ENCODE measurements at regions not wholly inside any gene's neighbourhood (a gene's known extent, or its start where the extent isn't known, plus 50 kb on each side); places are given as distances from the start of the nearest gene placed in this dataset.
"Not testable (repeated sequence)": the region's sequence is repeated elsewhere in the genome, so short reads cannot be mapped to it uniquely, and the experiment has no call there.

DNA sequence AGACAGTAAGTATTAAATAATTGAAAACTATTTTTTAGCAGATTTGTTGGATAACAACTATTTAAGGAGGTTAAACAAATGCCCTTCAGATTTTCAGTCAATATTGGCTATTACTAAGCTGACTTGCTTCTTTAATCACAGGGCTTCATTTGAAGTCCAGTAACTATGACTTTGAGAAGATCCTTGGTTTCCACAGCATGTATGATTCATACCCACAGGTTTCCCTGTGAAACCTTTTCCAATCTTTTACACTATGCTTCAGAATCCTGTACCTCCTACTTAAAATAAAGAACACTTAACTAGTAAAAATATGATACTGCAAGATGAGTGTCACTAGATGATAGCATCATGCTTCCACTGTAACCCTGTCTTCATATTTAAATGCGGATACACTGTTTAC lies 211.9 kb downstream of the SPATA31A1 start:
- H3K79me2 ChIP-seq; H3K4me2 ChIP-seq (ENCODE audit: low read length); H3K9ac ChIP-seq; H3K27ac ChIP-seq; H3K4me1 ChIP-seq; H3K36me3 ChIP-seq (ENCODE audit: control insufficient read depth, insufficient read depth, low read length); H3K9me3 ChIP-seq (ENCODE audit: control insufficient read depth, low read length); H2AFZ ChIP-seq; H3K27me3 ChIP-seq (ENCODE audit: control insufficient read depth, insufficient read depth, low read length); H3K4me3 ChIP-seq (ENCODE audit: low read depth, low read length): not testable (repeated sequence)

DNA sequence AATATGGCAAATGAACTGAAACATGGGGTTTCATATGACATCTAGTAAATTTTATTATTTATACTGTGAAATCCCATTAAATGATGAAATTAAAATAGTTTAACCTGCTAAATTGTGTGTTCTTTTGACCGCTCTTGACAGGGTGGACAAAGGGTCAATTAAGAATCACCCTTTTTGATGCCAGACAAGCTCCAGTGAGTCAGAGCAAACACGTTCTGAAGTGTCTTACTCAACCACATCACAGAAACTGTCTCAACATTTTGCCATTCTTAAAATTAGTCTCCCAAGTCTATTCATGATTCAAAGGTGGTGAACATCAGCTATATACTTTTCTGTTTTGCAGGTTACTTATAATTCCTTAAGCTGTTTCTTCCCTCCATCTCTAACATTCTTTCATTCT lies 213.4 kb downstream of the SPATA31A1 start:
- H3K27me3 ChIP-seq (ENCODE audit: control insufficient read depth, insufficient read depth, low read length); H3K79me2 ChIP-seq; H3K36me3 ChIP-seq (ENCODE audit: control insufficient read depth, insufficient read depth, low read length); H3K27ac ChIP-seq; H2AFZ ChIP-seq; H3K4me3 ChIP-seq (ENCODE audit: low read depth, low read length); H3K4me2 ChIP-seq (ENCODE audit: low read length); H3K4me1 ChIP-seq; H3K9me3 ChIP-seq (ENCODE audit: control insufficient read depth, low read length); H3K9ac ChIP-seq: not testable (repeated sequence)

- H3K4me1 ChIP-seq; H3K27me3 ChIP-seq (ENCODE audit: control insufficient read depth, insufficient read depth, low read length); H3K9ac ChIP-seq: not testable (repeated sequence)
Measured at GRCh38 chr9:39573024-39574022, 217.9 kb downstream of the SPATA31A1 start.

DNA sequence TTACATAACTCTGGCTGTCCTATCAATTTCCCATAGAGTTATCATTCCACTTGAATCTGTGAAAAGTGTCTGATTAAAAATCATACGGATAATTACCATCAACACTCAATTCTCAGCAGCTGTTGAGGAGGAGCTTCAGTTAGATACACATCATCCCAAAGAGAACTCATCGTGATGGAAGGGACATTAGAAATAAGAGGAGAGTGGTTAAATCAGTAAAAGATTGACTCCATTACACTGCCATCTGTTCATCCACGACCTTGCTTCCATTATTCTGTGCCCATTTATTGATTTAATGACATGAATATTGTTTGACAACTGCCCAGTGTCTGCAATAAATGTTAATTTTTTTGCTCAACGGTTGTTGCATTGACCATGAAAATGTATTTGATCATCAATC lies 223.5 kb downstream of the SPATA31A1 start:
- not testable (repeated sequence) for H3K27me3 ChIP-seq (ENCODE audit: control insufficient read depth, insufficient read depth, low read length); H3K9me3 ChIP-seq (ENCODE audit: control insufficient read depth, low read length)

More at GRCh38 chr9:39573024-39574022, 217.9 kb downstream of the SPATA31A1 start:
- not testable (repeated sequence) for H3K9me3 ChIP-seq (ENCODE audit: control insufficient read depth, low read length); H2AFZ ChIP-seq; H3K36me3 ChIP-seq (ENCODE audit: control insufficient read depth, insufficient read depth, low read length); H3K4me3 ChIP-seq (ENCODE audit: low read depth, low read length); H3K4me2 ChIP-seq (ENCODE audit: low read length); H3K27ac ChIP-seq; H3K79me2 ChIP-seq

DNA sequence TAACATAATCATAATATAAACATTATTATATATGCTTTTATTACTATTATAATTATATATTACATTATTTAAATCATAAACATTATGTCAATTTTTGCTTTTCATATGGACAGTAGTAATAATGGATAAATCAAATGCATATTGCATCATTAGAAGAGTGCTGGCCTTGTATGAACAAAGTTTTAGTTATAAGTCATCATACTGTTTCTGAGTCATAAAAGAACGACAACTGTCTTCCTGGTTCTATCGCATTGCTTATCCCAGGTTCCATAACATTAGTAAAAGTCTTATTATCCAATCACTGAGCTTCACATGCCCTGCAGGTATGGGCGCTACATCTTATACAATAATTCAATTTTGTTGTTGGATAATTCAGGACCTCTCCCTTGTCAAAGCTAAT lies 225.8 kb downstream of the SPATA31A1 start:
- H3K9ac ChIP-seq; H3K9me3 ChIP-seq (ENCODE audit: control insufficient read depth, low read length); H3K4me2 ChIP-seq (ENCODE audit: low read length); H3K27ac ChIP-seq; H3K79me2 ChIP-seq; H2AFZ ChIP-seq; H3K36me3 ChIP-seq (ENCODE audit: control insufficient read depth, insufficient read depth, low read length); H3K4me1 ChIP-seq; H3K4me3 ChIP-seq (ENCODE audit: low read depth, low read length); H3K27me3 ChIP-seq (ENCODE audit: control insufficient read depth, insufficient read depth, low read length): not testable (repeated sequence)

More for the DNA sequence above, 223.5 kb downstream of the SPATA31A1 start:
- not testable (repeated sequence) for H2AFZ ChIP-seq; H3K27ac ChIP-seq; H3K36me3 ChIP-seq (ENCODE audit: control insufficient read depth, insufficient read depth, low read length); H3K9ac ChIP-seq; H3K4me3 ChIP-seq (ENCODE audit: low read depth, low read length); H3K79me2 ChIP-seq; H3K4me1 ChIP-seq; H3K4me2 ChIP-seq (ENCODE audit: low read length)

- not testable (repeated sequence) for H3K79me2 ChIP-seq; H3K4me1 ChIP-seq; H3K27ac ChIP-seq; H3K4me2 ChIP-seq (ENCODE audit: low read length); H2AFZ ChIP-seq; H3K4me3 ChIP-seq (ENCODE audit: low read depth, low read length); H3K9ac ChIP-seq; H3K27me3 ChIP-seq (ENCODE audit: control insufficient read depth, insufficient read depth, low read length); H3K9me3 ChIP-seq (ENCODE audit: control insufficient read depth, low read length); H3K36me3 ChIP-seq (ENCODE audit: control insufficient read depth, insufficient read depth, low read length)
Measured at GRCh38 chr9:39582677-39583412, 227.4 kb downstream of the SPATA31A1 start.

- not testable (repeated sequence) for H2AFZ ChIP-seq; H3K79me2 ChIP-seq; H3K9me3 ChIP-seq (ENCODE audit: control insufficient read depth, low read length); H3K27me3 ChIP-seq (ENCODE audit: control insufficient read depth, insufficient read depth, low read length); H3K4me2 ChIP-seq (ENCODE audit: low read length); H3K4me3 ChIP-seq (ENCODE audit: low read depth, low read length); H3K27ac ChIP-seq; H3K9ac ChIP-seq; H3K4me1 ChIP-seq; H3K36me3 ChIP-seq (ENCODE audit: control insufficient read depth, insufficient read depth, low read length)
Measured at GRCh38 chr9:39583413-39583747, 227.9 kb downstream of the SPATA31A1 start.

DNA sequence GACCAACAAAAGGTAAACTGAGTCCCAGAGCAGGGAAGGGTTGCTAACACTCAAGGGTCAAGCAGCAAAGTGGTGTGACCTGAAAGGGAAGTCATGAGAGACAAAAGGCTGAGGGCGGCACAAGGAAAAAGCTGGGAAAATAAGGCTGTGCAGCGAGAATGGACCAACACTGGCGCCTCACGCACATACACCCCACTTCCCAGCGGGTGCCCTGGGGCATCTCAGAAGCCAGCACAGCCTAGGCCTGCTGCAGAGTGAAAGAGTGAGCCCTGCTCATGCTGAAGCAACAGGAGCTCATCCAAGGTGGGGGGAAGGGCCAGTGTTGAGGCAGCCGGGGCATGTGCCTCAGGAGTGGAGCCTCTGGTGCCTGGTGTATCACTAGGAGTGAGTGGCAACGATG lies 229.8 kb downstream of the SPATA31A1 start:
- not testable (repeated sequence) for H3K27me3 ChIP-seq (ENCODE audit: control insufficient read depth, insufficient read depth, low read length); H3K4me2 ChIP-seq (ENCODE audit: low read length); H2AFZ ChIP-seq; H3K9ac ChIP-seq; H3K9me3 ChIP-seq (ENCODE audit: control insufficient read depth, low read length); H3K4me1 ChIP-seq; H3K79me2 ChIP-seq; H3K4me3 ChIP-seq (ENCODE audit: low read depth, low read length); H3K27ac ChIP-seq; H3K36me3 ChIP-seq (ENCODE audit: control insufficient read depth, insufficient read depth, low read length)

Measured in parathyroid adenoma (tissue), 2 donors.